Kidney (tissue), 13 donors: ENCODE measurements at regions not wholly inside any gene's neighbourhood (a gene's known extent, or its start where the extent isn't known, plus 50 kb on each side); places are given as distances from the start of the nearest gene placed in this dataset.

Experiments
- DNase-seq, 5 donors: peaks; one replicate each; pipeline ENCODE4 v3.0.0-alpha.2; 2013 to 2020
- FAIRE-seq: peaks from 2 replicates; lab custom pipeline; 2012; peaks lifted over from hg19 to GRCh38; lab: Jason Lieb, UNC
- H3K27ac ChIP-seq, 2 donors: one replicate each; pipeline ENCODE4 v1.7.0; 2013; ENCODE audit warnings: low read depth in 2 of 2, low read length in 2 of 2, inconsistent platforms in 1 of 2
- H3K27me3 ChIP-seq: one replicate; pipeline ENCODE4 v1.7.1; 2013; ENCODE audit warnings: low read length, inconsistent platforms; ENCODE audit not compliant: control insufficient read depth, insufficient read depth
- H3K36me3 ChIP-seq, 3 donors: one replicate each; pipeline versions ENCODE4 v1.7.0 to v1.7.1; 2013; ENCODE audit warnings: low read length in 3 of 3, control low read depth in 1 of 3, inconsistent platforms in 1 of 3; ENCODE audit not compliant: insufficient read depth in 3 of 3, control insufficient read depth in 2 of 3
- H3K4me1 ChIP-seq, 3 donors: one replicate each; pipeline versions ENCODE4 v1.7.0 to v1.7.1; 2013; ENCODE audit warnings: low read length in 3 of 3, inconsistent platforms in 1 of 3, low read depth in 1 of 3; ENCODE audit not compliant: control insufficient read depth in 2 of 3, insufficient read depth in 2 of 3
- H3K4me3 ChIP-seq, 3 donors: one replicate each; pipeline versions ENCODE4 v1.7.0 to v1.8.1; 2013; ENCODE audit warnings: low read length in 3 of 3, control low read depth in 1 of 3, inconsistent platforms in 1 of 3
- H3K9ac ChIP-seq, 3 donors: one replicate each; pipeline versions ENCODE4 v1.7.0 to v1.7.1; 2013; ENCODE audit warnings: low read length in 3 of 3, control low read depth in 1 of 3, inconsistent platforms in 1 of 3
- H3K9me3 ChIP-seq, 3 donors: one replicate each; pipeline versions ENCODE4 v1.7.0 to v1.7.1; 2013; ENCODE audit warnings: low read length in 3 of 3, control low read depth in 1 of 3, inconsistent platforms in 1 of 3; ENCODE audit not compliant: control insufficient read depth in 2 of 3, insufficient read depth in 1 of 3
- CTCF ChIP-seq: IDR thresholded peaks from 3 replicates; pipeline ENCODE4 v1.5.1; 2012; ENCODE audit warnings: mild to moderate bottlenecking, moderate library complexity, borderline replicate concordance; ENCODE audit not compliant: insufficient read depth; ENCODE audit errors: extremely low read depth
- intact Hi-C: fragments of 100-400 bp; cut with DNase I; formaldehyde crosslinking; loops from one replicate; pipeline ENCODE4 v1.11.1; 2022
- donor health status: control.
- donor health status: control.
- donor health status: control.
- donor health status: control.
- donor health status: control.
- donor health status: DM: yes; HTN: yes; CAD: no.
- donor health status: Normal renal cell carcinoma (clear cell type).

- H3K9ac ChIP-seq, result no peak overlapping the region
Measured at GRCh38 chr13:105403086-105403485, 1132.4 kb downstream of the EFNB2 start.

DNA sequence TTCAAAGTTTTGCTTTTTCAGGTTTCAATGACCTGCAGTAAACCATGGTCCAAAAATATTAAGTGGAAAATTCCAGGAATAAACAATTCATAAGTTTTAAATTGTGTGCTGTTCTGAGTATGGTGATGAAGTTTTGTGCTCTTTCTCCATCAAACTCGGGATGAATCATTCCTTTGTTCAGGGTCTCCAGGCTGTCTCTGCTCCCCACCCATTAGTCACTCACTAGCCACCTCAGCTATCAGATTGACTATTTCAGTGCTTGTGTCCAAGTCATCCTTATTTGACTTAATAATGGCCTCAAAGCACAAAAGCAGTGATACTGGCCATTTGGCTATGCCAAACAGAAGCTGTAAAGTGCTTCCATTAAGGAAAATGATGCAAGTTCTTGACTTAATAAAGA lies 1140.4 kb downstream of the EFNB2 start:
- no peaks in the 10 kb centered on the region for H3K9me3 ChIP-seq
- no peaks in the 10 kb centered on the region for H3K4me1 ChIP-seq
- no peak for TF ChIP-seq CTCF
- DNase-seq, result no peak
- no peak overlapping the region for H3K9ac ChIP-seq
- FAIRE-seq, result no peak
- H3K27ac ChIP-seq, result no peak overlapping the region
- H3K36me3 ChIP-seq, result no peaks in the 10 kb centered on the region
- no peak overlapping the region for H3K4me3 ChIP-seq
- intact Hi-C loops, result no loop called here
- no peaks in the 10 kb centered on the region for H3K27me3 ChIP-seq

More at GRCh38 chr13:105403086-105403485, 1132.4 kb downstream of the EFNB2 start:
- Histone ChIP-seq H3K4me1 (no peaks in the 10 kb centered on the region), H3K4me3 (no peak overlapping the region), H3K36me3 (no peaks in the 10 kb centered on the region), H3K27ac (no peak overlapping the region), H3K27me3 (no peaks in the 10 kb centered on the region), H3K9me3 (no peaks in the 10 kb centered on the region)
- intact Hi-C loops, result no loop called here
- no peak for TF ChIP-seq CTCF
- no peak for DNase-seq
- FAIRE-seq, result no peak

DNA sequence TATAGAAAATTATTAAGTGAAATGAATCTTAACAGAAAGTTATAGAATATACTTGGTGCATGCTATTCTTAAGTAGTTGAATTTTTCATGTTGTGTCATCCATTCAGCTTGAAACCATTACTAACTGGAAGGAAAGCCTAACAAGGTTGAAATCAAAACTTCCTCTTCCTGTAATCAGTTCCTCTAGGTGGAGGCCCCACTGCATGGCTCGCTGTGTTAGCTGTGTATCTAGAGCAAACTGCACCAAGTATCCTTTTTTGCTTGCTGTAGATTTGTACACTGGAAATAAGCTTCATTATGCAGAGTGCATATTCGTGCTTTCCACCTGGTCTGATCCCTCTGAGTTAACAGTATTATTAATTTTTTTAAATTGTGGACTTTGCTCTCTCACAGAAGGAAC lies 1146.1 kb downstream of the EFNB2 start:
- Histone ChIP-seq H3K4me3 (no peak overlapping the region), H3K9me3 (no peaks in the 10 kb centered on the region), H3K27ac (no peak overlapping the region), H3K4me1 (no peaks in the 10 kb centered on the region), H3K27me3 (no peaks in the 10 kb centered on the region), H3K36me3 (no peaks in the 10 kb centered on the region), H3K9ac (no peak overlapping the region)
- no peak for TF ChIP-seq CTCF
- FAIRE-seq (no peak), DNase-seq (no peak)
- intact Hi-C loops, result no loop called here

- Histone ChIP-seq H3K4me1 (no peaks in the 10 kb centered on the region), H3K9ac (no peak overlapping the region), H3K4me3 (no peak overlapping the region), H3K27ac (no peak overlapping the region), H3K36me3 (no peaks in the 10 kb centered on the region), H3K9me3 (no peaks in the 10 kb centered on the region), H3K27me3 (no peaks in the 10 kb centered on the region)
- intact Hi-C loops, result no loop called here
- FAIRE-seq (no peak), DNase-seq (no peak)
- TF ChIP-seq CTCF, result no peak
Measured at GRCh38 chr13:105377452-105377851, 1158.0 kb downstream of the EFNB2 start.
